ENCODE measurements at regions not wholly inside any gene's neighbourhood (a gene's known extent, or its start where the extent isn't known, plus 50 kb on each side); places are given as distances from the start of the nearest gene placed in this dataset.
"Not testable (repeated sequence)": the region's sequence is repeated elsewhere in the genome, so short reads cannot be mapped to it uniquely, and the experiment has no call there.

DNA sequence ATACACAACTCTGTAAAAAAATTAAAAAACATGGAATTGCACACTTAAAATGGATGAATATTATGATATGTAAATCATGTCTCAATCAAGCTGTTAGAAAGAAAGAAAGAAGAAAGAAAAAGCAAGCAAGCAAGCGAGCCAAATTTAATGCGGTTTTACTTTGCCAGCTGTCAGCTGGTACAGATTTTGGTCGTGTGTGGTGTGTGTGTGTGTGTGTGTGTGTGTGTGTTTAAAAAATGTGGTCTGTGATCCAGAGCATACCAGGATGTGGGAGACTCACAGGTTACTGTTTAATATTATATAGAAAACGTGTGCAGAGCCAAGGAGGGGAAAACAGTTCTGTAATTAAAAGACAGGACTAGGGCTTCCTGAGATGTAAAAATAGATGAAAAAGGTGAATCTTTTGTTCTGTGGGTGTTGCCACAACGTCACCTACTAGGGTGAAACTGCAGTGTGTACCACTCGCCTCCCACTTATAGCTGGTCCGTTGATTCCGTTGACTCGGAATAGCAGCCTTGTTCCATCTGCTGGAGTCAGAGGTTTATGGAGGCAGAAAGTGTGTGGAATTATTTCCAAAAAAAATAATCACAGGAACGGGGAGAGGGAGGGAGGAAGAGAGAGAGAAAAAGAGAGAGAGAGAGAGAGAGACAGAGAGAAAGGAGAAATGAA is 197.7 kb downstream of the BCAS1 start:
- no peak for DNase-seq (ENCODE audit: low read depth)

- no peak for DNase-seq (ENCODE audit: low read depth)
Measured at GRCh38 chr20:53872081-53872541, 198.3 kb downstream of the BCAS1 start.

GRCh38 chr20:53871541-53871940 is 198.9 kb downstream of the BCAS1 start:
- DNase-seq (ENCODE audit: low read depth): no peak

DNA sequence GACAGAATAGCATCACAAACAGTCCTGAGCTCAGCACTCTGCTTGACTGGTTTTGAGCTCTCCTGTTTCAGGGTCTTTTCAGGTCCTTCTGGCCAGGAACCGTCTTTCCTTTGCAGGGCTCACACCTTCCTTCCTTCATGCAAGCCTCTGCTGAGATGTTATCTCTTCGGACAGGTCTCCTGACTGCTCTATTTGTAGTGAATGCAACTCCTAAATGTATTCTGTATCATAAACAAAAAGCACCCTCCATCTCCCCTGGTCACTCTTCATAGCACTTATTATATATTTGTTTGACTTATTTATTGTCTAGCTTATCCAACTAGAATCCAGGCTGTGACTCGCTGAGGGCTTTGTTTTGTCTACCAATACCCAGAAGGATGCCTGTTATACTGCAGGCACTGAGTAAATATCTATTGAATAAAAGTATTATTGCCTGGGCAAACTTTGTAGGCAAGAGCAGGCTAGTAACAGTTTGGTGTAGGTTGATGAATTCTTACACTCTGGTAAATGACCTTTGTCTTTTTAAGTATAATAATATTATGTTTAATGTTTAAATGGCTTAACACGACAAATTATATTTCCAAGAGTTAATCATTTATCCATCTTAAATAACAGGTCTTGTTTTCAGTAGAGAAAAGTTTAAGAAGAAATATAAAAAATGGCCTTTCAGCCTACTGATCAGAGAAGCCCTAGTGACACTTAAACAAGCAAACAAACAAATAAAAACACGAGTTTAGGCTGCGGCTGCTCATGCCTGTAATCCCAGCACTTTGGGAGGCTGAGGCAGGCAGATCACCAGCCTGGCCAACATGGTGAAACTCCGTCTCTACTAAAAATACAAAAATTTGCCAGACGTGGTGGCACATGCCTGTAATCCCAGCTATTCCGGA is 199.7 kb downstream of the BCAS1 start:
- no peak for DNase-seq (ENCODE audit: low read depth)

GRCh38 chr20:53869466-53870258 is 200.7 kb downstream of the BCAS1 start:
- DNase-seq (ENCODE audit: low read depth): no peak

- DNase-seq (ENCODE audit: low read depth): no peak
Measured at GRCh38 chr20:53867741-53868351, 202.5 kb downstream of the BCAS1 start.

- no peak for DNase-seq (ENCODE audit: low read depth)
Measured at GRCh38 chr20:53866794-53867740, 203.3 kb downstream of the BCAS1 start.

- peak; percentile 45 for DNase-seq (ENCODE audit: low read depth)
Measured at GRCh38 chr20:53865901-53866793, 204.2 kb downstream of the BCAS1 start.

- not testable (repeated sequence) for DNase-seq (ENCODE audit: low read depth)
Measured at GRCh38 chr20:53864765-53865683, 205.4 kb downstream of the BCAS1 start.

DNA sequence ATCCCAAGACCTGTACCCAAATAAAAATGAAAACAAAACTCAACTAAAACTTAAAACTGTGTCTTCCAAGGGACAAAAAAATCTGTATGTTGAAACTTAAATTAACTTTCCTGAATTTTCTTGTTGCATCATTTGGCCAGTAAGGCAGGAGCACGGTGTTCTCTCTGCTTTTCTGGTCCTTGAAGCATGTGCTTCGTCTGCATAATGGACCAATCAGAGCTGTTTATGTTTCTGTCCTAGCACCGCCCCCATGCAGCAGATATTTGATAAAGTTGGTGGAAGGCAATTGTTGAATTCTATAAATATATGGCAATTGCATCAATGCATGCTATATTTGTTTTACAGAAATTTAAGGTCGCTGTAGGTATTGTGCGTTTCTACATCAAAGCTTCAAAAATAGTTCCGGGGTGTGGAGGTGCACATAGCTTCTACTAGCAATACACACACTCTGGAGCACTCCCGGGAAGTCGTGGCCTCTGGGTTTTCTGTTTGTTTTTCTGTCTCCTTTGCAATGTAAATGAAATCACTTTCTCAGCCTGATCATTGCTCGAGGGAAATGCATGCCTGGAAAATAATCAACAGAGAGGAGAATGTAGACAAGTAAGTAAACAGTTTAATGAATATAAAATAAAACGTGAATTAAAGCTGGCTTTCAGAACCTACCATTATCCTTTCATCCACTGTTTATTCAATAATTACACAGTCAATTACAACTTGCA is 206.3 kb downstream of the BCAS1 start:
- not testable (repeated sequence) for DNase-seq (ENCODE audit: low read depth)

DNA sequence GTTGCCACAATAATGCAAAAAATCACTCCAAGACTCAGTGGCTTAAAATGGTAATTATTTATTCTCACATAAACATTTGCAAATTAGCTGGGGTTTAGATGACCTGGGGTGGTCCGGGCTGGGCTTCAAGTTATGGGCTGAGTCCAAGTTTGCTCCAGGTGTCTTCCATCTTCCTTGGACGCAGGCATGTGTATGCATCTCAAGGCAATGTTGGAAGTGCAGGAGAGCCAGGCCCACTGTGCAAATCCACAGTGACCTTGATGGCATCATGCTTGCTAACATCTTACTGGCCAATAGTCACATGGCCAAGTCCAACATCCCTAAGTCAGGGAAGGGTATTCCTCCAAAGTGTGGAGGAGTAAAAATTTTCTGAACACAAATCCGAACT is 206.9 kb downstream of the BCAS1 start:
- DNase-seq (ENCODE audit: low read depth): not testable (repeated sequence)

DNA sequence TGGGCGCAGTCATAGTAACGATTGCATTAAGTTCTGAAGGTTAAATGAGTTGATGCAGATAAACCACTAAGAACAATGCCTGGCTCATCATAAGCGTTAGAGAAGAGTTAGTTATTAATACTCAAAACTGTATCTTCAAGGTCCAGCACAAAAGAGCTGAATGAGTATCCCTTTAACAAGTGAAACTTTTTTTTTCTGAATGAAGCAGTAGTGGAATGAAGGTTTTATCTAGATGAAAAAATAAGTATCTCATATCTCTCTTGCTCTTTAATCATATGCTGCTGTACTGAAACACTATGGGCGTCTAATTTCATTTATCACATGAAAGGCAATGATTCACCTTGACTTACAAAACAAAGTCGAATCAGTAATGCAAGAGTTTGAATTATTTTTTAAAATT is 207.4 kb downstream of the BCAS1 start:
- DNase-seq (ENCODE audit: low read depth): not testable (repeated sequence)

DNA sequence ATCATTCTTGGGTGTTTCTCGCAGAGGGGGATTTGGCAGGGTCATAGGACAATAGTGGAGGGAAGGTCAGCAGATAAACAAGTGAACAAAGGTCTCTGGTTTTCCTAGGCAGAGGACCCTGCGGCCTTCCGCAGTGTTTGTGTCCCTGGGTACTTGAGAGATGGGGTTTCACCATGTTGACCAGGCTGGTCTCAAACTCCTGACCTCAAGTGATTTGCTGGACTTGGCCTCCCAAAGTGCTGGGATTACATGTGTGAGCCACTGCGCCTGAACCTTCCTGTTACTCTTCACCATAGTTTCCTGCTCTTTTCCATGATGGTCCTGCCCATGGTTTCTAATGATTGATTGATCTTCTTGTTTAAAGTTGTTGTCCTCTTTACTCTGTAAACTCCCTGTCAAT is 207.9 kb downstream of the BCAS1 start:
- not testable (repeated sequence) for DNase-seq (ENCODE audit: low read depth)

GRCh38 chr20:53862136-53862397 is 208.3 kb downstream of the BCAS1 start:
- DNase-seq (ENCODE audit: low read depth): not testable (repeated sequence)

- DNase-seq (ENCODE audit: low read depth): no peak
Measured at GRCh38 chr20:53859684-53860083, 210.7 kb downstream of the BCAS1 start.

DNA sequence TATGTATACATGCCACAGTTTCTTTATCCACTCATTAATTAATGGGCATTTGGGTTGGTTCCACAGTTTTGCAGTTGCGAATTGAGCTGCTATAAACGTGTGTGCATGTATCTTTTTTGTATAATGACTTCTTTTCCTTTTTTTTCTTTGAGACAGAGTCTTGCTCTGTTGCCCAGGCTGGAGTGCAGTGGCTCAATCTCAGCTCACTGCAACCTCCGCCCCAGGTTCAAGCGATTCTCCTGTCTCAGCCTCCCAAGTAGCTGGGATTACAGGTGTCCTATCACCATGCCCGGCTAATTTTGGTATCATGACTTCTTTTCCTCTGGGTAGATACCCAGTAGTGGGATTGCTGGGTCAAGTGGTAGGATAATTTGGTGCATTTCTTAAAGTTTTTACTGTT is 211.4 kb downstream of the BCAS1 start:
- not testable (repeated sequence) for DNase-seq (ENCODE audit: low read depth)

DNA sequence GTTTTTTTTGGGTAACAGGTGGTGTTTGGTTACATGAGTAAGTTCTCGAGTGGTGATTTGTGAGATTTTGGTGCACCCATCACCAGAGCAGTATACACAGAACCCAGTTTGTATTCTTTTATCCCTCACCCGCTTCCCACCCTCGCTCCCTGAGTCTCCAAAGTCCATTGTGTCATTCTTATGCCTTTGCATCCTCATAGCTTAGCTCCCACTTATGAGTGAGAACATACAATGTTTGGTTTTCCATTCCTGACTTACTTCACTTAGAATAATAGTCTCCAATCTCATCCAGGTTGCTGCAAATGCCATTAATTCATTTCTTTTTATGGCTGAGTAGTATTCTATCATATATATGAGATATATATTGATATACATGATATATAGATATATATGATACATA is 211.9 kb downstream of the BCAS1 start:
- DNase-seq (ENCODE audit: low read depth): not testable (repeated sequence)

DNA sequence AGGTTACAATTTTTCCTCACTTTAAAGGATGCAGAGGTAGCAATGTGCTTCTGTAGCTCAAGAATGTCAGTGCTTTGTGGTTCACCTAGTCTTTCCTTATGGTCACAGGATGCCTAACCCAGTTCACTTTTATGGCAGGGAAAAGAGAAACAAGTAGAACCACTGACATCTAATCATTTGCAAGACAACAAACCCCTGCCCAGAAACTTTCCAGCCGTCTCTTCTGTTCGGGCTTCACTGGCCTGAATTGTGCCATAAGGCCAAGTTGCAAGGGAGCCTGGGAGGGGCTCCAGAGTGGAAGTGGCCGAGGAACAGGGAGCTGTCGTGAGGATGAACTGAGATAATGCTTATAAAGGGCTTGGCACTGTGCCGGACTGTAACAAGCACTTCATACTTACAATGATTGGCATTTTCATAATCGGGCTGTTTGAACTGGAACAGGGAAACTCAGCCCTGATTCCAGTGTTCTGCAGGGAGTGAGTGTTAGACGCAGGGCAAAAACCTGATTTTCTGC is 212.6 kb downstream of the BCAS1 start:
- no peak for DNase-seq (ENCODE audit: low read depth)
